A673 (cell line): ENCODE measurements at regions not wholly inside any gene's neighbourhood (a gene's known extent, or its start where the extent isn't known, plus 50 kb on each side); places are given as distances from the start of the nearest gene placed in this dataset.

Source experiments
- BruUV-seq: library from RNA; stranded (reverse); fragments of 400-500 nt; replicated peaks from 2 replicates; lab custom pipeline; 2021; lab: Mats Ljungman, UMichigan
- CTCF ChIA-PET: fragments of 300-600 bp; sonication (Branson Sonifier 250); formaldehyde crosslinking; loops from one replicate; lab custom pipeline; 2022; ENCODE audit warnings: antibody characterized with exemption; lab: Charles Lee
- POLR2A ChIA-PET: fragments of 300-600 bp; sonication (Branson Sonifier 250); formaldehyde crosslinking; loops from one replicate; lab custom pipeline; 2022; ENCODE audit warnings: antibody characterized with exemption; ENCODE audit not compliant: low non-redundant PET; lab: Charles Lee
- DNase-seq: peaks from one replicate; pipeline ENCODE4 v3.0.0-alpha.2; 2015; ENCODE audit warnings: low spot score
- H3K27ac ChIP-seq: fragments of 200-600 bp; sonication (generic); 2 replicates; pipeline ENCODE4 v1.5.1; 2016; ENCODE audit warnings: mixed run types, low read depth, mild to moderate bottlenecking, mixed read lengths, antibody characterized with exemption, low read length; ENCODE audit not compliant: poor library complexity, severe bottlenecking
- H3K27me3 ChIP-seq: fragments of 200-600 bp; sonication (generic); replicated peaks from 2 replicates; pipeline ENCODE4 v1.6.1; 2017; ENCODE audit warnings: mixed run types, low read depth, mild to moderate bottlenecking, mixed read lengths, antibody characterized with exemption, low read length; ENCODE audit not compliant: insufficient read depth, poor library complexity
- H3K36me3 ChIP-seq: fragments of 200-600 bp; sonication (generic); 2 replicates; pipeline ENCODE4 v1.6.1; 2016; ENCODE audit warnings: mixed run types, mild to moderate bottlenecking, mixed read lengths, antibody characterized with exemption, low read length; ENCODE audit not compliant: insufficient read depth, poor library complexity, severe bottlenecking
- H3K4me1 ChIP-seq: fragments of 200-600 bp; sonication (generic); 2 replicates; pipeline ENCODE4 v1.6.1; 2017; ENCODE audit warnings: mixed run types, mild to moderate bottlenecking, mixed read lengths, antibody characterized with exemption, low read length; ENCODE audit not compliant: insufficient read depth, poor library complexity, severe bottlenecking
- H3K4me3 ChIP-seq: fragments of 200-600 bp; sonication (generic); 2 replicates; pipeline ENCODE4 v1.5.1; 2016; ENCODE audit warnings: low read depth, mixed run types, mild to moderate bottlenecking, mixed read lengths, low read length; ENCODE audit not compliant: poor library complexity, severe bottlenecking
- H3K9me3 ChIP-seq: fragments of 200-600 bp; sonication (generic); 2 replicates; pipeline ENCODE4 v1.6.1; 2016; ENCODE audit warnings: mixed run types, low read depth, mild to moderate bottlenecking, mixed read lengths, antibody characterized with exemption, low read length; ENCODE audit not compliant: poor library complexity, severe bottlenecking
- EZH2 ChIP-seq: fragments of 200-600 bp; sonication (generic); IDR thresholded peaks from 2 replicates; pipeline ENCODE4 v1.6.1; 2017; ENCODE audit warnings: borderline replicate concordance, low read depth, mild to moderate bottlenecking, mixed read lengths, antibody characterized with exemption, low read length; ENCODE audit not compliant: poor library complexity, severe bottlenecking
- intact Hi-C: fragments of 100-400 bp; cut with micrococcal nuclease; formaldehyde crosslinking; loops from one replicate; pipeline ENCODE4 v1.10.0; 2022; ENCODE audit not compliant: unreplicated experiment
- TF ChIP-seq, protein P1 (sequence below): fragments of 300-800, 200-600 bp; sonication (generic); conservative IDR thresholded peaks from 2 replicates; pipeline ENCODE4 v1.5.1; 2017; ENCODE audit warnings: low read depth, mild to moderate bottlenecking, antibody characterized with exemption, low read length, moderate library complexity, mixed read lengths

DNA sequence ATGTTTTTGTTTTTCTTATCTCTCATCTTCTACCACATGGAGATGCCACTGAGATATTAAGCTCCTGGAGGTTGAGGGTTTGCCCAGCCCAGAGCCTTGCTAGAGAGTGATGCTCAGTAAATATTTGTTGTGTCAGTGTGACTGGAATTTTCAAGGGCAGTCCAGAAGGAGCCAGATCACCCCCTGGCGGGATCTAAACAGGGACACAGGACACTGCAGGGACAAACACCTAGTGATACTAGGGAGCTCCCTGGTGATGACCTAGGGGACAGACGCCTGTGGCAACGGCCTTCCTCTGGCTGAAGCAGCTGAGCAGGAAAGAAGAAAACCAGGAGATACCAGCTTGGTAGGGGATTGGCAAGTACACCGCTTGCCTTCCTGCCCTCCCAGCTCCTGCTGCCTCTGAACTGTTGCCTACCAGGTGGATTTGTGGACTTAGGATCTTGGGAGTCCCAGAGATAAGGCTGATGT lies 714.4 kb upstream of the TBX3 start:
- H3K27ac ChIP-seq: no peak overlapping the region
- no peak overlapping the region for H3K4me3 ChIP-seq
- BruUV-seq: no TSS peak
- DNase-seq: no peak
- H3K4me1 ChIP-seq: no peaks in the 10 kb centered on the region
- TF ChIP-seq, protein P1, sequence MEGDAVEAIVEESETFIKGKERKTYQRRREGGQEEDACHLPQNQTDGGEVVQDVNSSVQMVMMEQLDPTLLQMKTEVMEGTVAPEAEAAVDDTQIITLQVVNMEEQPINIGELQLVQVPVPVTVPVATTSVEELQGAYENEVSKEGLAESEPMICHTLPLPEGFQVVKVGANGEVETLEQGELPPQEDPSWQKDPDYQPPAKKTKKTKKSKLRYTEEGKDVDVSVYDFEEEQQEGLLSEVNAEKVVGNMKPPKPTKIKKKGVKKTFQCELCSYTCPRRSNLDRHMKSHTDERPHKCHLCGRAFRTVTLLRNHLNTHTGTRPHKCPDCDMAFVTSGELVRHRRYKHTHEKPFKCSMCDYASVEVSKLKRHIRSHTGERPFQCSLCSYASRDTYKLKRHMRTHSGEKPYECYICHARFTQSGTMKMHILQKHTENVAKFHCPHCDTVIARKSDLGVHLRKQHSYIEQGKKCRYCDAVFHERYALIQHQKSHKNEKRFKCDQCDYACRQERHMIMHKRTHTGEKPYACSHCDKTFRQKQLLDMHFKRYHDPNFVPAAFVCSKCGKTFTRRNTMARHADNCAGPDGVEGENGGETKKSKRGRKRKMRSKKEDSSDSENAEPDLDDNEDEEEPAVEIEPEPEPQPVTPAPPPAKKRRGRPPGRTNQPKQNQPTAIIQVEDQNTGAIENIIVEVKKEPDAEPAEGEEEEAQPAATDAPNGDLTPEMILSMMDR: no peak
- TF ChIP-seq EZH2: no peak
- H3K9me3 ChIP-seq: no peaks in the 10 kb centered on the region
- intact Hi-C loops: no loop called here
- no peaks in the 10 kb centered on the region for H3K27me3 ChIP-seq
- ChIA-PET CTCF (no interaction called here), POLR2A (no interaction called here)
- H3K36me3 ChIP-seq: no peaks in the 10 kb centered on the region

DNA sequence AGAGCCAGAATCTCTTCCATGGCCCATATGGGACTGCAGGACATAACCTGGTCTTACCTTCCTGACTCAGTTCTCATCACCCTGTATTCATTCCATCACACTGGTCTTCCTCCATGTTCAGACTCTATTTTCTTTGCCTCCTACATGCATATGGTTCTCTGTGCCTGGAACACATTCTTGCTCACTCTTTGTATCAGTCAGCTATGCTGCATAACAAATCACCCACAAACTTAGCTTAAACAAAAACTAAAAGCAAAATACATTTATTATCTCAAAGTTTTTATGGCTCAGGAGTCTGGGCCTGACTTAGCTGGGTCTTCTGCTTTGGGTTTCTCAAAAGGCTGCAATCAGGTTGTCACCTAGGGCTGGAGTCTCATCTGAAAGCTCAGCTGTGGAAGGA lies 712.6 kb upstream of the TBX3 start:
- H3K9me3 ChIP-seq: no peaks in the 10 kb centered on the region
- H3K36me3 ChIP-seq: no peaks in the 10 kb centered on the region
- no peak overlapping the region for H3K27ac ChIP-seq
- no peak for DNase-seq
- intact Hi-C loops: no loop called here
- TF ChIP-seq, protein P1: no peak
- no peak for TF ChIP-seq EZH2
- CTCF ChIA-PET: no interaction called here
- H3K27me3 ChIP-seq: no peaks in the 10 kb centered on the region
- POLR2A ChIA-PET: no interaction called here
- BruUV-seq: no TSS peak
- H3K4me1 ChIP-seq: no peaks in the 10 kb centered on the region
- H3K4me3 ChIP-seq: no peak overlapping the region

DNA sequence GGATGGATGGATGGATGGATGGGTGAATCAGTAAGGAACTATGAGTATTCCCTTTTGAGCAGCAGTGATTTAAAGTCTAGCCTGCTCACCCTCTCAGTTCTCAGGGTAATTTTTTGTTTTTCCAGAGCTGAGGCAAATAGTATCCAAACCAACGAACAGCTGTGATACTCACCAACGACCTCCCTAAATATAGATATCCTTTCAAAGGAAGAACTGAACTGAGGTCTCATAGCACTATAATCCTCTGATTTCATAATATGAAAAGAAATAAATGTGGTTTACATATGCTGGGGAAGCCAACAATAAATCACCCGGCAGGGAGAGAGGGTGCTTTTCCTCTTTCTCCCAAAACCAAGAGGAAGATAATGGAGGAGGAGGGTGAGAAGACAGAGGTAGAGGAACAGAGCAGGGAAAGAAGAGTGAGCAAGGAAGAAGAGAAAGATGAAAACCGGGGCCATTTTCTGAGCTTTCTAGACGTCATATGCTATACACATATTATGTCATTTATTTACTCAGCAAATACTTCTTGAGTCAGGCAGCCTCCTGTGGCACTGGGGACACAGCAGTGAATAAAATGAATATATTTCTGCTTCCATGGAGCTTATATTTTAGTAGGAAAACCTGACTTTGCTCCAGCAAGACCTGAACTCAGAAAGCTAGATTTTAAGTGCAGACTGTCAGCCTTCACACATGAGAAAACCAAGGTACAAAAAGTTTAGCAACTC lies 710.7 kb upstream of the TBX3 start:
- no peak overlapping the region for H3K4me3 ChIP-seq

More for the DNA sequence above, 710.7 kb upstream of the TBX3 start:
- no peaks in the 10 kb centered on the region for H3K4me1 ChIP-seq
- ChIA-PET POLR2A (no interaction called here), CTCF (no interaction called here)
- intact Hi-C loops: no loop called here
- no peak for TF ChIP-seq EZH2
- DNase-seq: no peak
- H3K27me3 ChIP-seq: no peaks in the 10 kb centered on the region
- BruUV-seq: no TSS peak
- H3K27ac ChIP-seq: no peak overlapping the region
- H3K36me3 ChIP-seq: no peaks in the 10 kb centered on the region
- H3K9me3 ChIP-seq: no peaks in the 10 kb centered on the region
